ENCODE measurements at regions not wholly inside any gene's neighbourhood (a gene's known extent, or its start where the extent isn't known, plus 50 kb on each side); places are given as distances from the start of the nearest gene placed in this dataset.

- no peak for TF ChIP-seq CTCF (IDR thresholded peaks at IDR 0.05; ENCODE audit: poor library complexity, severe bottlenecking)
- ATAC-seq (ENCODE audit: low read depth) (no peak), DNase-seq (ENCODE audit: low spot score) (no peak)
- Histone ChIP-seq H3K36me3 (ENCODE audit: low read depth) (no peaks in the 10 kb centered on the region), H3K4me3 (ENCODE audit: severe bottlenecking) (no peak overlapping the region), H3K27ac (ENCODE audit: poor library complexity, severe bottlenecking) (no peak overlapping the region), H3K9me3 (ENCODE audit: severe bottlenecking) (no peaks in the 10 kb centered on the region), H3K4me1 (ENCODE audit: insufficient read depth, poor library complexity, severe bottlenecking) (no peaks in the 10 kb centered on the region), H3K27me3 (ENCODE audit: insufficient read depth, poor library complexity, severe bottlenecking) (no peaks in the 10 kb centered on the region)
Observed at GRCh38 chr3:182508919-182509711, 284.2 kb upstream of the ATP11B start.

GRCh38 chr3:182509844-182510460 is 283.4 kb upstream of the ATP11B start:
- H3K27ac ChIP-seq (ENCODE audit: poor library complexity, severe bottlenecking): no peak overlapping the region
- H3K4me3 ChIP-seq (ENCODE audit: severe bottlenecking): no peak overlapping the region
- TF ChIP-seq CTCF (IDR thresholded peaks at IDR 0.05; ENCODE audit: poor library complexity, severe bottlenecking): no peak
- ATAC-seq (ENCODE audit: low read depth) (no peak), DNase-seq (ENCODE audit: low spot score) (no peak)
- no peaks in the 10 kb centered on the region for H3K27me3 ChIP-seq (ENCODE audit: insufficient read depth, poor library complexity, severe bottlenecking)
- no peaks in the 10 kb centered on the region for H3K4me1 ChIP-seq (ENCODE audit: insufficient read depth, poor library complexity, severe bottlenecking)
- no peaks in the 10 kb centered on the region for H3K36me3 ChIP-seq (ENCODE audit: low read depth)
- no peaks in the 10 kb centered on the region for H3K9me3 ChIP-seq (ENCODE audit: severe bottlenecking)

- TF ChIP-seq CTCF (IDR thresholded peaks at IDR 0.05; ENCODE audit: poor library complexity, severe bottlenecking): no peak
- no peak overlapping the region for H3K27ac ChIP-seq (ENCODE audit: poor library complexity, severe bottlenecking)
- H3K27me3 ChIP-seq (ENCODE audit: insufficient read depth, poor library complexity, severe bottlenecking): no peaks in the 10 kb centered on the region
- H3K9me3 ChIP-seq (ENCODE audit: severe bottlenecking): no peaks in the 10 kb centered on the region
- DNase-seq (ENCODE audit: low spot score) (no peak), ATAC-seq (ENCODE audit: low read depth) (no peak)
- no peaks in the 10 kb centered on the region for H3K36me3 ChIP-seq (ENCODE audit: low read depth)
- no peaks in the 10 kb centered on the region for H3K4me1 ChIP-seq (ENCODE audit: insufficient read depth, poor library complexity, severe bottlenecking)
- H3K4me3 ChIP-seq (ENCODE audit: severe bottlenecking): no peak overlapping the region
Observed at GRCh38 chr3:182514236-182514964, 278.9 kb upstream of the ATP11B start.

GRCh38 chr3:182516597-182517336 is 276.5 kb upstream of the ATP11B start:
- H3K27me3 ChIP-seq (ENCODE audit: insufficient read depth, poor library complexity, severe bottlenecking): no peaks in the 10 kb centered on the region
- H3K4me1 ChIP-seq (ENCODE audit: insufficient read depth, poor library complexity, severe bottlenecking): no peaks in the 10 kb centered on the region
- ATAC-seq (ENCODE audit: low read depth) (no peak), DNase-seq (ENCODE audit: low spot score) (no peak)
- H3K27ac ChIP-seq (ENCODE audit: poor library complexity, severe bottlenecking): no peak overlapping the region
- H3K4me3 ChIP-seq (ENCODE audit: severe bottlenecking): no peak overlapping the region
- no peaks in the 10 kb centered on the region for H3K9me3 ChIP-seq (ENCODE audit: severe bottlenecking)
- no peaks in the 10 kb centered on the region for H3K36me3 ChIP-seq (ENCODE audit: low read depth)
- TF ChIP-seq CTCF (IDR thresholded peaks at IDR 0.05; ENCODE audit: poor library complexity, severe bottlenecking): no peak

Measured in RWPE2 (cell line).